Pancreas (tissue), 10 donors: ENCODE measurements at regions not wholly inside any gene's neighbourhood (a gene's known extent, or its start where the extent isn't known, plus 50 kb on each side); places are given as distances from the start of the nearest gene placed in this dataset.

Experiments
- ATAC-seq, 4 donors: fragments of 200-7000 bp; cut with Tn5 transposase; one replicate each; pipeline versions ENCODE4 v1.8.0 to v1.9.1; 2020; ENCODE audit warnings: mild to moderate bottlenecking in 4 of 4, moderate library complexity in 4 of 4
- DNase-seq, 6 donors: peaks; one replicate each; pipeline ENCODE4 v3.0.0-alpha.2; 2020
- FAIRE-seq: peaks from 2 replicates; lab custom pipeline; 2012; peaks lifted over from hg19 to GRCh38; lab: Jason Lieb, UNC
- H3K27ac ChIP-seq, 4 donors: fragments of 200-600 bp; sonication (generic); 1 replicate in 3 of 4; 2 replicates in 1 of 4; pipeline versions ENCODE4 v1.5.0 to v1.8.0; 2020
- H3K27me3 ChIP-seq, 4 donors: fragments of 200-600 bp; one replicate each; pipeline ENCODE4 v1.8.0; 2021
- H3K36me3 ChIP-seq, 3 donors: fragments of 200-600 bp; sonication (generic) in 1 of 3; one replicate each; pipeline versions ENCODE4 v1.5.0 to v1.8.0; 2020 to 2021
- H3K4me1 ChIP-seq, 3 donors: fragments of 200-600 bp; one replicate each; pipeline ENCODE4 v1.8.0; 2021
- H3K4me3 ChIP-seq, 4 donors: fragments of 200-600 bp; sonication (generic) in 2 of 4; one replicate each; pipeline versions ENCODE4 v1.5.0 to v1.8.0; 2020 to 2021
- H3K9me3 ChIP-seq, 4 donors: fragments of 200-600 bp; one replicate each; pipeline ENCODE4 v1.8.0; 2021
- CTCF ChIP-seq, 4 donors: fragments of 200-600 bp; sonication (generic) in 3 of 4; IDR thresholded peaks; one replicate each; pipeline versions ENCODE4 v1.5.0 to v1.8.0; 2021; ENCODE audit warnings: antibody characterized with exemption in 4 of 4
- WGBS, 2 donors: extraction: QIAGEN DNeasy Blood & Tissue Kit; methylation state at CpG; one replicate each; pipeline ENCODE4 v1.1.7; 2013; 5-methylcytosine and 5-hydroxymethylcytosine counted together
- intact Hi-C, 3 donors: fragments of 100-400 bp; cut with DNase I; formaldehyde crosslinking; loops; one replicate each; pipeline versions ENCODE4 v1.11.1 to v1.14.2; 2022
- donor health status: healthy with polysubstance abuse.
- donor health status: DM: no; HTN: no; CAD: no; lungs with moderate emphysema.
- donor health status: DM: no; HTN: no; CAD: no.
- donor health status: control.
- donor health status: control.
- donor health status: Bipolar disorder and iron deficiency.
- donor health status: DM: yes; HTN: yes; CAD: no.
- donor health status: DM: no; HTN: no; CAD: no.
- donor health status: DM: no; HTN: no; CAD: no.
- donor health status: DM: yes; HTN: yes; CAD: no.

- Histone ChIP-seq H3K36me3 (no peaks in the 10 kb centered on the region), H3K9me3 (peaks cover 0 to 3% (median 0%) of the 10 kb centered on the region in 4 donors), H3K27ac (no peak overlapping the region), H3K4me1 (no peaks in the 10 kb centered on the region), H3K4me3 (no peak overlapping the region), H3K27me3 (no peaks in the 10 kb centered on the region)
- 11% methylated on average over 1 of the region's 1 CpG for WGBS, 2 donors
- FAIRE-seq (no peak), ATAC-seq (no peak), DNase-seq (no peak)
- no peak for TF ChIP-seq CTCF (IDR thresholded peaks at IDR 0.05)
- intact Hi-C loops: no loop called here
Measured at GRCh38 chr12:78442454-78442801, 422.1 kb upstream of the SYT1 start.

- no peak for ATAC-seq
Measured at GRCh38 chr12:78446555-78446954, 418.0 kb upstream of the SYT1 start.

GRCh38 chr12:78447373-78447772 is 417.2 kb upstream of the SYT1 start:
- no peaks in the 10 kb centered on the region for H3K9me3 ChIP-seq
- no peak for TF ChIP-seq CTCF (IDR thresholded peaks at IDR 0.05)
- 26 to 40% methylated on average over 1 of the region's 1 CpG for WGBS, 2 donors
- no peak overlapping the region for H3K27ac ChIP-seq
- DNase-seq: no peak
- intact Hi-C loops: no loop called here
- no peaks in the 10 kb centered on the region for H3K4me1 ChIP-seq
- H3K4me3 ChIP-seq: no peak overlapping the region
- FAIRE-seq: no peak
- no peaks in the 10 kb centered on the region for H3K36me3 ChIP-seq
- no peaks in the 10 kb centered on the region for H3K27me3 ChIP-seq
- ATAC-seq: no peak

More at GRCh38 chr12:78446555-78446954, 418.0 kb upstream of the SYT1 start:
- H3K27ac ChIP-seq: no peak overlapping the region
- intact Hi-C loops: no loop called here
- no peak for TF ChIP-seq CTCF (IDR thresholded peaks at IDR 0.05)
- H3K36me3 ChIP-seq: no peaks in the 10 kb centered on the region
- no peaks in the 10 kb centered on the region for H3K27me3 ChIP-seq
- no peaks in the 10 kb centered on the region for H3K9me3 ChIP-seq
- DNase-seq (no peak), FAIRE-seq (no peak)
- WGBS, 2 donors: 67 to 75% methylated on average over 2 of the region's 2 CpGs
- no peaks in the 10 kb centered on the region for H3K4me1 ChIP-seq
- no peak overlapping the region for H3K4me3 ChIP-seq

- Histone ChIP-seq H3K27ac (no peak overlapping the region), H3K9me3 (no peaks in the 10 kb centered on the region), H3K27me3 (no peaks in the 10 kb centered on the region), H3K4me3 (no peak overlapping the region), H3K4me1 (no peaks in the 10 kb centered on the region), H3K36me3 (no peaks in the 10 kb centered on the region)
- no peak for TF ChIP-seq CTCF (IDR thresholded peaks at IDR 0.05)
- FAIRE-seq: no peak
- WGBS, 2 donors: 48 to 66% methylated on average over 2 of the region's 2 CpGs
- intact Hi-C loops: no loop called here
- no peak for DNase-seq
- no peak for ATAC-seq
Measured at GRCh38 chr12:78448692-78449091, 415.9 kb upstream of the SYT1 start.

GRCh38 chr12:78455991-78456390 is 408.6 kb upstream of the SYT1 start:
- 23 to 39% methylated on average over 1 of the region's 1 CpG for WGBS, 2 donors
- Histone ChIP-seq H3K9me3 (no peaks in the 10 kb centered on the region), H3K27ac (no peak overlapping the region), H3K27me3 (no peaks in the 10 kb centered on the region), H3K4me3 (no peak overlapping the region), H3K4me1 (no peaks in the 10 kb centered on the region), H3K36me3 (no peaks in the 10 kb centered on the region)
- intact Hi-C loops: no loop called here
- no peak for TF ChIP-seq CTCF (IDR thresholded peaks at IDR 0.05)
- DNase-seq (no peak), ATAC-seq (no peak), FAIRE-seq (no peak)
